GM13976 (cell line): ENCODE measurements at regions not wholly inside any gene's neighbourhood (a gene's known extent, or its start where the extent isn't known, plus 50 kb on each side); places are given as distances from the start of the nearest gene placed in this dataset.

Source experiments
- DNase-seq: peaks from one replicate; pipeline ENCODE4 v3.0.0; 2012; ENCODE audit warnings: low spot score
- CTCF ChIP-seq: IDR thresholded peaks from 2 replicates; pipeline ENCODE4 v1.5.1; 2012; ENCODE audit warnings: borderline replicate concordance, mild to moderate bottlenecking; ENCODE audit not compliant: insufficient read depth; ENCODE audit errors: extremely low read depth, missing control alignments, control extremely low read depth
- in situ Hi-C: fragments of 300-500 bp; cut with MboI; formaldehyde crosslinking; loops from one replicate; pipeline ENCODE4 v1.12.0; 2022; ENCODE audit warnings: low sequenced_read_pairs, mixed read lengths, inconsistent platforms; ENCODE audit not compliant: unreplicated experiment

GRCh38 chr12:30859226-30859625 is 67.3 kb upstream of the TSPAN11 start:
- TF ChIP-seq CTCF: no peak
- in situ Hi-C loops: no loop called here
- no peak for DNase-seq

- in situ Hi-C loops: no loop called here
- no peak for TF ChIP-seq CTCF
- no peak for DNase-seq
Measured at GRCh38 chr12:30858471-30858870, 68.1 kb upstream of the TSPAN11 start.

- no peak for DNase-seq
- TF ChIP-seq CTCF: no peak
- in situ Hi-C loops: no loop called here
Measured at GRCh38 chr12:30853561-30854133, 72.9 kb upstream of the TSPAN11 start.

GRCh38 chr12:30850684-30851083 is 75.9 kb upstream of the TSPAN11 start:
- TF ChIP-seq CTCF: no peak
- in situ Hi-C loops: no loop called here
- DNase-seq: no peak

GRCh38 chr12:30847259-30847658 is 79.3 kb upstream of the TSPAN11 start:
- TF ChIP-seq CTCF: peak; percentile 67
- in situ Hi-C loops: loop anchor here (10.0 kb wide), 1 partner anchor 388 kb away; no protein-coding TSS in a partner anchor
- DNase-seq: no peak

- no peak for TF ChIP-seq CTCF
- in situ Hi-C loops: loop anchor here (10.0 kb wide), 1 partner anchor 388 kb away; no protein-coding TSS in a partner anchor
- no peak for DNase-seq
Measured at GRCh38 chr12:30846776-30847175, 79.8 kb upstream of the TSPAN11 start.
